SK-N-SH treated with all-trans-retinoic acid at 6 μM for 48 hours (cell line): ENCODE measurements at regions not wholly inside any gene's neighbourhood (a gene's known extent, or its start where the extent isn't known, plus 50 kb on each side); places are given as distances from the start of the nearest gene placed in this dataset.

Source experiments
- ARNTL ChIP-seq: fragments of 450-650 bp; formaldehyde crosslinking; IDR thresholded peaks from 2 replicates; pipeline ENCODE4 v1.5.0; 2020; ENCODE audit warnings: low read depth, mild to moderate bottlenecking, moderate library complexity, borderline replicate concordance
- BACH2 ChIP-seq: fragments of 250-450 bp; sonication (Bioruptor Pico); IDR thresholded peaks from 2 replicates; pipeline ENCODE4 v1.9.0; 2021; ENCODE audit warnings: mild to moderate bottlenecking, borderline replicate concordance
- CSRNP3 ChIP-seq: fragments of 250-450 bp; sonication (Bioruptor Pico); IDR thresholded peaks from 2 replicates; pipeline ENCODE4 v1.5.1; 2021; ENCODE audit warnings: mild to moderate bottlenecking, moderate library complexity
- GLIS3 ChIP-seq: fragments of 250-450 bp; sonication (Bioruptor Pico); IDR thresholded peaks from 2 replicates; pipeline ENCODE4 v1.5.0; 2020; ENCODE audit warnings: mild to moderate bottlenecking, moderate library complexity
- PATZ1 ChIP-seq: fragments of 250-450 bp; sonication (Bioruptor Pico); IDR thresholded peaks from 2 replicates; pipeline ENCODE4 v1.8.0; 2020; ENCODE audit warnings: mild to moderate bottlenecking, moderate library complexity, borderline replicate concordance
- RARB ChIP-seq: fragments of 250-450 bp; sonication (Bioruptor Pico); IDR thresholded peaks from 2 replicates; pipeline ENCODE4 v1.8.0; 2021; ENCODE audit warnings: mild to moderate bottlenecking, moderate library complexity
- ZFP30 ChIP-seq: fragments of 450-650 bp; formaldehyde crosslinking; IDR thresholded peaks from 2 replicates; pipeline ENCODE4 v1.5.0; 2022; ENCODE audit warnings: mild to moderate bottlenecking, moderate library complexity
- TF ChIP-seq, protein P1 (sequence below): fragments of 250-450 bp; sonication (Bioruptor Pico); IDR thresholded peaks from 2 replicates; pipeline ENCODE4 v1.8.0; 2021; ENCODE audit warnings: low read depth, mild to moderate bottlenecking, moderate library complexity, borderline replicate concordance
- TF ChIP-seq, protein P2 (sequence below): fragments of 250-450 bp; sonication (Bioruptor Pico); IDR thresholded peaks from 2 replicates; pipeline ENCODE4 v1.5.1; 2020; ENCODE audit warnings: low read depth, mild to moderate bottlenecking, moderate library complexity

DNA sequence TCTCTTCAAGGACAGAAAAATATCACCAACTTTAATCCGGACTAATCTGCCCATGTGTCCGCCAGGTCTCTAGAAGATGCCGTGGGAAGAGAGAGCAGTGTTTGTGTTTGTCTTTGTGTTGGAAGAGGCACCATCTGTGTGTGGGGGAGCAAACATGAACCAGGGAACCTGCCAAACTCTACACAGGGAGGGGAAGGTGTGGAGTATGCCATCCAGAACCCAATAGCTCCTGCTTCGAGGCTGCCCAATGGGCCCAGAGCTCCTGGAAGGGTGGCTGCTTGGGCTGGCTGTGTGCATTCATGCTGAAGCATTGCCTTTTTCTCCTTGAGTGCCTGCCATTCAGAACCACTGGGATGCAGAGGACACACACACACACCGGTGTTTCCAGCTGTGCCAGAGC lies 536.2 kb downstream of the MID1IP1 start:
- TF ChIP-seq GLIS3 (CRISPR knock-in tag) (no peak), RARB (CRISPR knock-in tag) (no peak), ARNTL (CRISPR knock-in tag) (no peak), PATZ1 (CRISPR knock-in tag) (no peak), ZFP30 (CRISPR knock-in tag) (no peak), CSRNP3 (no peak), BACH2 (CRISPR knock-in tag) (no peak)
- TF ChIP-seq, protein P1, sequence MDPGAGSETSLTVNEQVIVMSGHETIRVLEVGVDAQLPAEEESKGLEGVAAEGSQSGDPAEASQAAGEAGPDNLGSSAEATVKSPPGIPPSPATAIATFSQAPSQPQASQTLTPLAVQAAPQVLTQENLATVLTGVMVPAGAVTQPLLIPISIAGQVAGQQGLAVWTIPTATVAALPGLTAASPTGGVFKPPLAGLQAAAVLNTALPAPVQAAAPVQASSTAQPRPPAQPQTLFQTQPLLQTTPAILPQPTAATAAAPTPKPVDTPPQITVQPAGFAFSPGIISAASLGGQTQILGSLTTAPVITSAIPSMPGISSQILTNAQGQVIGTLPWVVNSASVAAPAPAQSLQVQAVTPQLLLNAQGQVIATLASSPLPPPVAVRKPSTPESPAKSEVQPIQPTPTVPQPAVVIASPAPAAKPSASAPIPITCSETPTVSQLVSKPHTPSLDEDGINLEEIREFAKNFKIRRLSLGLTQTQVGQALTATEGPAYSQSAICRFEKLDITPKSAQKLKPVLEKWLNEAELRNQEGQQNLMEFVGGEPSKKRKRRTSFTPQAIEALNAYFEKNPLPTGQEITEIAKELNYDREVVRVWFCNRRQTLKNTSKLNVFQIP: no peak
- TF ChIP-seq, protein P2, sequence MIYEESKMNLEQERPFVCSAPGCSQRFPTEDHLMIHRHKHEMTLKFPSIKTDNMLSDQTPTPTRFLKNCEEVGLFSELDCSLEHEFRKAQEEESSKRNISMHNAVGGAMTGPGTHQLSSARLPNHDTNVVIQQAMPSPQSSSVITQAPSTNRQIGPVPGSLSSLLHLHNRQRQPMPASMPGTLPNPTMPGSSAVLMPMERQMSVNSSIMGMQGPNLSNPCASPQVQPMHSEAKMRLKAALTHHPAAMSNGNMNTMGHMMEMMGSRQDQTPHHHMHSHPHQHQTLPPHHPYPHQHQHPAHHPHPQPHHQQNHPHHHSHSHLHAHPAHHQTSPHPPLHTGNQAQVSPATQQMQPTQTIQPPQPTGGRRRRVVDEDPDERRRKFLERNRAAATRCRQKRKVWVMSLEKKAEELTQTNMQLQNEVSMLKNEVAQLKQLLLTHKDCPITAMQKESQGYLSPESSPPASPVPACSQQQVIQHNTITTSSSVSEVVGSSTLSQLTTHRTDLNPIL: no peak
